ACHN (cell line): ENCODE measurements at regions not wholly inside any gene's neighbourhood (a gene's known extent, or its start where the extent isn't known, plus 50 kb on each side); places are given as distances from the start of the nearest gene placed in this dataset.
"Not testable (repeated sequence)": the region's sequence is repeated elsewhere in the genome, so short reads cannot be mapped to it uniquely, and the experiment has no call there.

Experiments
- DNase-seq: peaks from one replicate; pipeline ENCODE4 v3.0.0-alpha.2; 2015
- in situ Hi-C: cut with HindIII; loops from 2 replicates; pipeline ENCODE4 v1.10.0; 2017; ENCODE audit warnings: low sequenced_read_pairs, low pct_ligation_motif_present, low pct_unique_long_range_greater_than_20kb

- in situ Hi-C loops, DNase-seq: not testable (repeated sequence)
Measured at GRCh38 chr14:43698561-43699284, 808.4 kb downstream of the FSCB start.

- in situ Hi-C loops = no loop called here
Measured at GRCh38 chr14:43697003-43697402, 810.1 kb downstream of the FSCB start.

GRCh38 chr14:43692706-43693105 lies 814.4 kb downstream of the FSCB start:
- DNase-seq = peak; percentile 4
- in situ Hi-C loops = no loop called here

More at GRCh38 chr14:43697003-43697402, 810.1 kb downstream of the FSCB start:
- DNase-seq = no peak

GRCh38 chr14:43687921-43688320 lies 819.2 kb downstream of the FSCB start:
- in situ Hi-C loops = no loop called here
- DNase-seq = peak; percentile 52

GRCh38 chr14:43677581-43677980 lies 829.5 kb downstream of the FSCB start:
- no peak for DNase-seq
- in situ Hi-C loops = no loop called here

- in situ Hi-C loops = no loop called here
- no peak for DNase-seq
Measured at GRCh38 chr14:43674273-43674672, 832.8 kb downstream of the FSCB start.

- DNase-seq = no peak
- in situ Hi-C loops = no loop called here
Measured at GRCh38 chr14:43671716-43672485, 835.2 kb downstream of the FSCB start.

- no peak for DNase-seq
- in situ Hi-C loops = no loop called here
Measured at GRCh38 chr14:43669355-43669754, 837.7 kb downstream of the FSCB start.

- in situ Hi-C loops = no loop called here
- DNase-seq = no peak
Measured at GRCh38 chr14:43665570-43666267, 841.4 kb downstream of the FSCB start.

GRCh38 chr14:43655194-43655593 lies 851.9 kb downstream of the FSCB start:
- DNase-seq, in situ Hi-C loops: not testable (repeated sequence)

GRCh38 chr14:43651896-43652295 lies 855.2 kb downstream of the FSCB start:
- in situ Hi-C loops = no loop called here
- no peak for DNase-seq

GRCh38 chr14:43651185-43651787 lies 855.8 kb downstream of the FSCB start:
- no peak for DNase-seq
- in situ Hi-C loops = no loop called here

- DNase-seq = no peak
- in situ Hi-C loops = no loop called here
Measured at GRCh38 chr14:43649508-43649907, 857.6 kb downstream of the FSCB start.

- in situ Hi-C loops = no loop called here
- DNase-seq = peak; percentile 1
Measured at GRCh38 chr14:43647302-43647701, 859.8 kb downstream of the FSCB start.

- DNase-seq = no peak
- in situ Hi-C loops = no loop called here
Measured at GRCh38 chr14:43640718-43641267, 866.3 kb downstream of the FSCB start.

GRCh38 chr14:43625294-43625693 lies 881.8 kb downstream of the FSCB start:
- in situ Hi-C loops = no loop called here
- DNase-seq = no peak

- in situ Hi-C loops = no loop called here
- no peak for DNase-seq
Measured at GRCh38 chr14:43621282-43621681, 885.8 kb downstream of the FSCB start.

GRCh38 chr14:43595096-43595772 lies 911.8 kb downstream of the FSCB start:
- in situ Hi-C loops = no loop called here
- no peak for DNase-seq
